Vagina (tissue), 2 donors: ENCODE measurements at regions not wholly inside any gene's neighbourhood (a gene's known extent, or its start where the extent isn't known, plus 50 kb on each side); places are given as distances from the start of the nearest gene placed in this dataset.

Source experiments
- DNase-seq, 2 donors: peaks; one replicate each; pipeline ENCODE4 v3.0.0-alpha.2; 2017; ENCODE audit errors: extremely low spot score in 2 of 2
- H3K27ac ChIP-seq: fragments of 200-600 bp; sonication (generic); one replicate; pipeline ENCODE4 v1.5.1; 2019
- H3K27me3 ChIP-seq: fragments of 200-600 bp; sonication (generic); one replicate; pipeline ENCODE4 v1.5.1; 2019
- H3K36me3 ChIP-seq, 2 donors: fragments of 200-600 bp; sonication (generic); one replicate each; pipeline ENCODE4 v1.5.1; 2017 to 2019
- H3K4me1 ChIP-seq: fragments of 200-600 bp; sonication (generic); one replicate; pipeline ENCODE4 v1.5.1; 2019
- H3K4me3 ChIP-seq, 2 donors: fragments of 200-600 bp; sonication (generic); 1 replicate in 1 of 2; 2 replicates in 1 of 2; pipeline ENCODE4 v1.5.1; 2016 to 2019
- H3K9me3 ChIP-seq: fragments of 200-600 bp; sonication (generic); one replicate; pipeline ENCODE4 v1.5.1; 2019
- POLR2A ChIP-seq, 2 donors: fragments of 450-650 bp; IDR thresholded peaks; one replicate each; pipeline ENCODE4 v1.6.1; 2017; ENCODE audit warnings: antibody characterized with exemption in 2 of 2, mild to moderate bottlenecking in 2 of 2, moderate library complexity in 2 of 2
- POLR2AphosphoS5 ChIP-seq, 2 donors: sonication (generic); formaldehyde crosslinking; IDR thresholded peaks; one replicate each; pipeline ENCODE4 v1.9.0; 2017; ENCODE audit warnings: antibody characterized with exemption in 2 of 2, mild to moderate bottlenecking in 2 of 2, low read depth in 1 of 2; ENCODE audit not compliant: insufficient read depth in 1 of 2
- intact Hi-C: fragments of 100-400 bp; cut with DNase I; formaldehyde crosslinking; loops from one replicate; pipeline ENCODE4 v1.15.1; 2023
- TF ChIP-seq, protein P1 (sequence below), 3 experiments: fragments of 450-650 bp in 2 of 3; fragments of 200-600 bp in 1 of 3; sonication (generic) in 1 of 3; IDR thresholded peaks; one replicate each; pipeline ENCODE4 v1.5.1; 2017 to 2019; ENCODE audit warnings: antibody characterized with exemption in 3 of 3, mild to moderate bottlenecking in 2 of 3, moderate library complexity in 2 of 3

DNA sequence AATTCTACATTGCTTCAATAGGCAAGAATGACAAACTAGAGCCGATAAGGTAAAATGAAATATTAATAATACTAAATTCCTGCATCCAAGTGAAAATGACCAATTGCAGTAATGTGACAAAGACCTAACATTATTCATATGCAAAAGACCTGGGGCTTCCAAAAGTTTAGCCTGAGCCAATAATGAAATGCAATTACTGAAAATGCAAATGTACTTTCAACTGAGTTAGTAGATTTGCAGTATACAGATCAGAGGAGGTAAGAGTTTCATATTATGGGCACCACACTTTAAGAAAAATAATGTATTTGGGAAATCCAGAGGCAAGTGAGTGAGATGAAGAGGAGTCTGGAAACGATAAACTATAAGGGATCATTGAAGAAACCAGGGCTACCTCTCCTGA, 193.7 kb upstream of the GMDS start:
- Histone ChIP-seq H3K9me3 (no peaks in the 10 kb centered on the region), H3K4me3 (no peak overlapping the region), H3K27ac (no peak overlapping the region), H3K4me1 (no peaks in the 10 kb centered on the region), H3K36me3 (no peaks in the 10 kb centered on the region), H3K27me3 (no peaks in the 10 kb centered on the region)
- TF ChIP-seq POLR2A (IDR thresholded peaks at IDR 0.05), result no peak
- TF ChIP-seq, protein P1, sequence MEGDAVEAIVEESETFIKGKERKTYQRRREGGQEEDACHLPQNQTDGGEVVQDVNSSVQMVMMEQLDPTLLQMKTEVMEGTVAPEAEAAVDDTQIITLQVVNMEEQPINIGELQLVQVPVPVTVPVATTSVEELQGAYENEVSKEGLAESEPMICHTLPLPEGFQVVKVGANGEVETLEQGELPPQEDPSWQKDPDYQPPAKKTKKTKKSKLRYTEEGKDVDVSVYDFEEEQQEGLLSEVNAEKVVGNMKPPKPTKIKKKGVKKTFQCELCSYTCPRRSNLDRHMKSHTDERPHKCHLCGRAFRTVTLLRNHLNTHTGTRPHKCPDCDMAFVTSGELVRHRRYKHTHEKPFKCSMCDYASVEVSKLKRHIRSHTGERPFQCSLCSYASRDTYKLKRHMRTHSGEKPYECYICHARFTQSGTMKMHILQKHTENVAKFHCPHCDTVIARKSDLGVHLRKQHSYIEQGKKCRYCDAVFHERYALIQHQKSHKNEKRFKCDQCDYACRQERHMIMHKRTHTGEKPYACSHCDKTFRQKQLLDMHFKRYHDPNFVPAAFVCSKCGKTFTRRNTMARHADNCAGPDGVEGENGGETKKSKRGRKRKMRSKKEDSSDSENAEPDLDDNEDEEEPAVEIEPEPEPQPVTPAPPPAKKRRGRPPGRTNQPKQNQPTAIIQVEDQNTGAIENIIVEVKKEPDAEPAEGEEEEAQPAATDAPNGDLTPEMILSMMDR (IDR thresholded peaks at IDR 0.05), result no peak
- intact Hi-C loops, result no loop called here
- DNase-seq, result no peak

DNA sequence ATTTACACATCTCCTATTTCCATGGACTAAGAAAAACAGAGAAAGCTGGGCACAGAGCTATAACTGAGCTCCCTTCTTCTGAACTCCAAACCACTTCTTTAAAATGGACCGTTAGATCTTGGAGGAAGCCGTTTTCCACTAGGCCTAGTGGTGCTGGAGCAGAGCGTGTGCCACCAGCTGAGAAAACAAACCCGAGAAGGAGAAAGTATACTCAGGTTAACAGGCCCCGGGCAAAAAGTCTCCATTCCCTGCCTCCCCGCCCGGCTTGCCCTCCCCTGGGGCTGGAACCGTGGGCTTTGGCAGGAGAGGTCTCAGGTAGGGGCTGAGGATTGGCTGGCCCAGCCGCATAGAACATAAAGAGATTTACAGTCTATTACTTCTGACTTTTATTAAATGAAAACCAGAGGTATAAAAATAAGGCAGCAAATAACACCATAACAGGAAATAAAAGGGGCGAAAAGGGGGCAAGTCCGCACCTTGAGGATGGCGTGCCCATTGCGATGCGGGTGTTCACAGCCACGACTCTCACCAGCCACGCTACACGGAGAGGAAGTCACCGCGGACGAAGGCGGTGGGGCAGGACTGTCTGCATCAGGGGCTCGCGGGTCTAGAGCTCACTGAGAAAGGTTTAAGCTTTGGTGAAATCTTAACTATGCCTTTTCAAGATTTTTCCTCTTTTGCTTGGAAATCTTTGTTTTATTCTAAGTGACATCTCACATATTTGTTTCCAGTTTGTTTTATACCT, 191.2 kb upstream of the GMDS start:
- no peak for TF ChIP-seq POLR2A (IDR thresholded peaks at IDR 0.05)
- intact Hi-C loops, result no loop called here
- H3K4me3 ChIP-seq, result no peak overlapping the region
- no peaks in the 10 kb centered on the region for H3K36me3 ChIP-seq
- no peak overlapping the region for H3K27ac ChIP-seq
- DNase-seq, result no peak
- no peaks in the 10 kb centered on the region for H3K9me3 ChIP-seq
- no peaks in the 10 kb centered on the region for H3K4me1 ChIP-seq
- no peaks in the 10 kb centered on the region for H3K27me3 ChIP-seq

DNA sequence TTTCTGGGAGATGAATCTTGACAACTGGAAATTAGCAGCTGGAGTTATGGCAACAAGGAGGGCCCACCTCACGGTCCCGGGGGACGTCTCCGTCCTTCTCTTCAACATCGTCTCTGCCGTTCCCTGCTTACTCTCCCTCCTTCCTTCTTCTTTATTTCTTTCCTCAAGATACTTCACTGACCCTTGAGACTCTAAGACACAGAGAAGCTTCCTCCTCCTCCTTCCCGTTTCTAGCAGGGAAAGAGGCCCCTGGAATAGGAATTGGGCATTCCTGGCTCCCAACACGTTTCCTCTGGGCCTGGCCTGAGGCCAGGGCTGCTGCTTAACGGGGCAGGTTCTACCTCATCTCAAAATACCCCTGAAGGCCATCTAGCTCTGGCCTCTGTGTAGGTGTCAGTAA, 189.9 kb upstream of the GMDS start:
- H3K27ac ChIP-seq, result no peak overlapping the region
- no peak for TF ChIP-seq POLR2A (IDR thresholded peaks at IDR 0.05)
- TF ChIP-seq, protein P1 (IDR thresholded peaks at IDR 0.05), result no peak
- no peak for TF ChIP-seq POLR2AphosphoS5 (IDR thresholded peaks at IDR 0.05; ENCODE audit: insufficient read depth in 1 of 2, low read depth in 1 of 2)
- H3K9me3 ChIP-seq, result no peaks in the 10 kb centered on the region
- intact Hi-C loops, result no loop called here
- H3K4me3 ChIP-seq, result no peak overlapping the region
- no peak for DNase-seq
- H3K36me3 ChIP-seq, result no peaks in the 10 kb centered on the region
- H3K4me1 ChIP-seq, result no peaks in the 10 kb centered on the region
- H3K27me3 ChIP-seq, result no peaks in the 10 kb centered on the region

DNA sequence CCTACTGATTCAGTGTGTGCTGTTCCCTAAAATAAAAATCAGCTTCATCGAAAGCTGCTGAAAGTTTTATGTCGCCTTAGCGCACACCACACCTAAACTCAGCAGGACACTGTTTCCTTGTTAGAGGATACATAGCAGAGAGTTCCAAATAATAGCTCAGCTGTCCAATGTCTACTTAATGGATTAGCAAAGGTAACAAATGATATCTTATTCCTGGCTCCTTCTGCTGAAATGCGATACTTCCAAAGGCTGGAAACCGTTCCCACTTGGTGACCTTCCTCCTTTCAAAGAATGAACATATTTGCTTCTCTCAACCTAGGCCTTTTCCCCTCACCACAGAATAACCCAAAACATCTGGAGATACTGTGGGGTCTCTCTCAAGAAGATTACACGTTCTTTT, 189.5 kb upstream of the GMDS start:
- H3K9me3 ChIP-seq, result no peaks in the 10 kb centered on the region
- intact Hi-C loops, result no loop called here
- H3K27ac ChIP-seq, result no peak overlapping the region
- no peak overlapping the region for H3K4me3 ChIP-seq
- no peak for DNase-seq
- TF ChIP-seq POLR2AphosphoS5 (IDR thresholded peaks at IDR 0.05; ENCODE audit: insufficient read depth in 1 of 2, low read depth in 1 of 2) (no peak), POLR2A (IDR thresholded peaks at IDR 0.05) (no peak)
- TF ChIP-seq, protein P1 (IDR thresholded peaks at IDR 0.05), result no peak
- no peaks in the 10 kb centered on the region for H3K4me1 ChIP-seq
- H3K27me3 ChIP-seq, result no peaks in the 10 kb centered on the region
- no peaks in the 10 kb centered on the region for H3K36me3 ChIP-seq

DNA sequence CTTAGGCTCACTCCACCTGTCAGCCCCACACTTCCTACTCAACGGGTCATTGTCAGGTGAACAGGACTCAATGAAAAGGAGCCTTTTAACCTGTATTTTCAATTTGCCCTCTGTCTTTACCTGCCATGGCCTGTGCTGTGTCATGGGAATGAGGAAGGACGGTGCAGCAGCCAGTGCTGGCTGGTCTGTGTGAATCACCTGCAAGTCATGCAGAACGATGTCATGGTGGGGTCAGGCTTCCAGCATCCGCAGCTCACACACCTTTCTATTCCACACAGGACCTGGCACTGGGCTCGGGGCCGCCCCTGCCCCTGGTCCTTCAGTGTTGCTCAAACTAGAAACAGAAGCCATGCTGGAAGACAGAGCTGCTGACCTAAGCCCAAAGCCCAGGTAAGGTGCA, 188.7 kb upstream of the GMDS start:
- no peak overlapping the region for H3K27ac ChIP-seq
- TF ChIP-seq, protein P1 (IDR thresholded peaks at IDR 0.05), result no peak
- TF ChIP-seq POLR2A (IDR thresholded peaks at IDR 0.05), result no peak
- no peak for TF ChIP-seq POLR2AphosphoS5 (IDR thresholded peaks at IDR 0.05; ENCODE audit: insufficient read depth in 1 of 2, low read depth in 1 of 2)
- no peaks in the 10 kb centered on the region for H3K36me3 ChIP-seq
- H3K27me3 ChIP-seq, result no peaks in the 10 kb centered on the region
- intact Hi-C loops, result no loop called here
- no peaks in the 10 kb centered on the region for H3K4me1 ChIP-seq
- H3K4me3 ChIP-seq, result no peak overlapping the region
- no peak for DNase-seq
- no peaks in the 10 kb centered on the region for H3K9me3 ChIP-seq
